ENCODE measurements at regions not wholly inside any gene's neighbourhood (a gene's known extent, or its start where the extent isn't known, plus 50 kb on each side); places are given as distances from the start of the nearest gene placed in this dataset.

GRCh38 chr17:34715504-34715903 is 136.1 kb downstream of the TMEM132E start:
- Histone ChIP-seq H3K4me2 (ENCODE audit: low read depth, low read length) (no peak overlapping the region), H3K9me3 (ENCODE audit: low read length) (no peaks in the 10 kb centered on the region), H4K20me1 (ENCODE audit: insufficient read depth, low read length) (no peaks in the 10 kb centered on the region), H3K27me3 (ENCODE audit: control insufficient read depth in 1 of 2, insufficient read depth in 2 of 2, low read length in 2 of 2) (peaks cover 0 to 1% of the 10 kb centered on the region in 2 experiments; a peak in 2 of 5 replicates), H3K36me3 (replicated peaks in 1 of 2; ENCODE audit: control insufficient read depth in 1 of 2, insufficient read depth in 2 of 2, low read length in 2 of 2) (no peaks in the 10 kb centered on the region), H3K79me2 (ENCODE audit: insufficient read depth, low read length) (no peaks in the 10 kb centered on the region), H3K4me3 (replicated peaks in 1 of 3; ENCODE audit: insufficient read depth in 1 of 3, low read depth in 2 of 3, low read length in 3 of 3) (no peak overlapping the region), H3K27ac (ENCODE audit: extremely low read length, insufficient read depth, low read length) (no peak overlapping the region), H3K9ac (ENCODE audit: insufficient read depth, low read depth, low read length) (no peak overlapping the region), H3K4me1 (ENCODE audit: insufficient read depth, low read length) (no peaks in the 10 kb centered on the region), H2AFZ (ENCODE audit: low read length) (no peak overlapping the region)
- POLR2A ChIA-PET = no interaction called here
- in situ Hi-C loops (cut with HindIII; ENCODE audit: extremely low pct_ligation_motif_present, low pct_unique_long_range_greater_than_20kb) = no loop called here
- no peak for ATAC-seq
- DNase-seq (ENCODE audit: low spot score) = no peak
- TF ChIP-seq HNRNPLL (IDR thresholded peaks at IDR 0.05; ENCODE audit: low read depth, low read length, poor library complexity, severe bottlenecking) (no peak), FOXP1 (IDR thresholded peaks at IDR 0.05) (no peak), FOXP1 (CRISPR knock-in tag; IDR thresholded peaks at IDR 0.05) (no peak)
- FAIRE-seq = no peak
- BruUV-seq (replicated peaks) = no TSS peak
- intact Hi-C loops (cut with micrococcal nuclease; ENCODE audit: unreplicated experiment) = no loop called here
- WGBS (ENCODE audit: low lambda C conversion rate) = 1% methylated on average over 5 of the region's 5 CpGs
- CTCF ChIA-PET (ENCODE audit: low intra/inter-chr PET ratio, low total read pairs) = no interaction called here

GRCh38 chr17:34714475-34715410 is 135.4 kb downstream of the TMEM132E start:
- WGBS (ENCODE audit: low lambda C conversion rate) = 3% methylated on average over 7 of the region's 7 CpGs
- Histone ChIP-seq H3K4me3 (replicated peaks in 1 of 3; ENCODE audit: insufficient read depth in 1 of 3, low read depth in 2 of 3, low read length in 3 of 3) (no peak overlapping the region), H3K9ac (ENCODE audit: insufficient read depth, low read depth, low read length) (no peak overlapping the region), H3K4me1 (ENCODE audit: insufficient read depth, low read length) (no peaks in the 10 kb centered on the region), H3K9me3 (ENCODE audit: low read length) (no peaks in the 10 kb centered on the region), H3K79me2 (ENCODE audit: insufficient read depth, low read length) (no peaks in the 10 kb centered on the region), H3K27me3 (ENCODE audit: control insufficient read depth in 1 of 2, insufficient read depth in 2 of 2, low read length in 2 of 2) (peaks cover 0 to 1% of the 10 kb centered on the region in 2 experiments; a peak in 2 of 5 replicates), H3K36me3 (replicated peaks in 1 of 2; ENCODE audit: control insufficient read depth in 1 of 2, insufficient read depth in 2 of 2, low read length in 2 of 2) (no peaks in the 10 kb centered on the region), H3K4me2 (ENCODE audit: low read depth, low read length) (no peak overlapping the region), H2AFZ (ENCODE audit: low read length) (no peak overlapping the region), H3K27ac (ENCODE audit: extremely low read length, insufficient read depth, low read length) (no peak overlapping the region), H4K20me1 (ENCODE audit: insufficient read depth, low read length) (no peaks in the 10 kb centered on the region)
- DNase-seq (ENCODE audit: low spot score) (no peak), ATAC-seq (no peak), FAIRE-seq (no peak)
- POLR2A ChIA-PET = no interaction called here
- CTCF ChIA-PET (ENCODE audit: low intra/inter-chr PET ratio, low total read pairs) = no interaction called here
- intact Hi-C loops (cut with micrococcal nuclease; ENCODE audit: unreplicated experiment) (no loop called here), in situ Hi-C loops (cut with HindIII; ENCODE audit: extremely low pct_ligation_motif_present, low pct_unique_long_range_greater_than_20kb) (no loop called here)
- BruUV-seq (replicated peaks) = no TSS peak
- TF ChIP-seq GATAD1 (CRISPR knock-in tag; IDR thresholded peaks at IDR 0.05) (no peak), AHDC1 (CRISPR knock-in tag; IDR thresholded peaks at IDR 0.05; ENCODE audit: borderline replicate concordance) (no peak), KLF9 (CRISPR knock-in tag; IDR thresholded peaks at IDR 0.05; ENCODE audit: low read depth) (no peak), MTERF4 (CRISPR knock-in tag; IDR thresholded peaks at IDR 0.05) (no peak), JDP2 (CRISPR knock-in tag; IDR thresholded peaks at IDR 0.05; ENCODE audit: borderline replicate concordance) (no peak), HNF4G (IDR thresholded peaks at IDR 0.05; ENCODE audit: borderline replicate concordance, low read depth, low read length) (no peak), HNF4G (CRISPR knock-in tag; IDR thresholded peaks at IDR 0.05; ENCODE audit: borderline replicate concordance, low read depth) (no peak), SSRP1 (CRISPR knock-in tag; IDR thresholded peaks at IDR 0.05) (no peak), ARNT (IDR thresholded peaks at IDR 0.05) (no peak), ZNF136 (CRISPR knock-in tag; IDR thresholded peaks at IDR 0.05; ENCODE audit: low read depth) (no peak)
